Trophoblast cell (in vitro differentiated cells and primary cell): ENCODE measurements at regions not wholly inside any gene's neighbourhood (a gene's known extent, or its start where the extent isn't known, plus 50 kb on each side); places are given as distances from the start of the nearest gene placed in this dataset.

ENCODE experiments used
- DNase-seq, 2 donors: peaks; one replicate each; pipeline ENCODE4 v3.0.0-alpha.2; 2016
- H2AFZ ChIP-seq: 2 replicates; pipeline ENCODE4 v1.6.1; 2013; ENCODE audit warnings: low read length, moderate library complexity, mild to moderate bottlenecking; ENCODE audit not compliant: insufficient read depth, poor library complexity
- H2AK5ac ChIP-seq: 2 replicates; pipeline ENCODE4 v1.6.1; 2013; ENCODE audit warnings: mild to moderate bottlenecking, low read length
- H2BK120ac ChIP-seq: 2 replicates; pipeline ENCODE4 v1.6.1; 2013; ENCODE audit warnings: low read length, mild to moderate bottlenecking, moderate library complexity; ENCODE audit not compliant: insufficient read depth, poor library complexity
- H2BK12ac ChIP-seq: 2 replicates; pipeline ENCODE4 v1.6.1; 2013; ENCODE audit warnings: mild to moderate bottlenecking, low read length, moderate library complexity
- H2BK5ac ChIP-seq: 2 replicates; pipeline ENCODE4 v1.6.1; 2013; ENCODE audit warnings: low read length, low read depth, moderate library complexity, mild to moderate bottlenecking; ENCODE audit not compliant: poor library complexity
- H3K14ac ChIP-seq: 2 replicates; pipeline ENCODE4 v1.6.1; 2013; ENCODE audit warnings: mild to moderate bottlenecking, low read length
- H3K18ac ChIP-seq: 2 replicates; pipeline ENCODE4 v1.6.1; 2013; ENCODE audit warnings: mild to moderate bottlenecking, low read length
- H3K23ac ChIP-seq: 2 replicates; pipeline ENCODE4 v1.6.1; 2013; ENCODE audit warnings: low read length
- H3K27ac ChIP-seq: 2 replicates; pipeline ENCODE4 v1.5.1; 2013; ENCODE audit warnings: low read depth, mild to moderate bottlenecking, inconsistent platforms, low read length, moderate library complexity
- H3K27me3 ChIP-seq: 2 replicates; pipeline ENCODE4 v1.6.1; 2013; ENCODE audit warnings: inconsistent platforms, mild to moderate bottlenecking, low read length, moderate library complexity; ENCODE audit not compliant: insufficient read depth
- H3K36me3 ChIP-seq, 2 experiments: 1 replicate in 1 of 2; 2 replicates in 1 of 2; pipeline ENCODE4 v1.6.1; 2013; ENCODE audit warnings: low read length in 2 of 2, mild to moderate bottlenecking in 2 of 2, moderate library complexity in 1 of 2; ENCODE audit not compliant: insufficient read depth in 2 of 2, control insufficient read depth in 1 of 2
- H3K4ac ChIP-seq: 2 replicates; pipeline ENCODE4 v1.6.1; 2013; ENCODE audit warnings: low read depth, mild to moderate bottlenecking, low read length, moderate library complexity
- H3K4me1 ChIP-seq, 2 experiments: 1 replicate in 1 of 2; 2 replicates in 1 of 2; pipeline ENCODE4 v1.6.1; 2013; ENCODE audit warnings: low read length in 2 of 2, mild to moderate bottlenecking in 2 of 2, moderate library complexity in 1 of 2; ENCODE audit not compliant: insufficient read depth in 2 of 2, control insufficient read depth in 1 of 2
- H3K4me2 ChIP-seq: 2 replicates; pipeline ENCODE4 v1.6.1; 2013; ENCODE audit warnings: inconsistent platforms, mild to moderate bottlenecking, low read length, moderate library complexity
- H3K4me3 ChIP-seq: 2 replicates; pipeline ENCODE4 v1.5.1; 2013; ENCODE audit warnings: mild to moderate bottlenecking, low read depth, low read length, inconsistent platforms
- H3K79me1 ChIP-seq: one replicate; pipeline ENCODE4 v1.6.1; 2013; ENCODE audit warnings: low read length
- H3K79me2 ChIP-seq: 2 replicates; pipeline ENCODE4 v1.6.1; 2013; ENCODE audit warnings: low read length, mild to moderate bottlenecking; ENCODE audit not compliant: control insufficient read depth, insufficient read depth, poor library complexity
- H3K9ac ChIP-seq: 2 replicates; pipeline ENCODE4 v1.6.1; 2013; ENCODE audit warnings: mild to moderate bottlenecking, low read length
- H3K9me3 ChIP-seq: 2 replicates; pipeline ENCODE4 v1.6.1; 2013; ENCODE audit warnings: low read depth, mild to moderate bottlenecking, control low read depth, inconsistent platforms, low read length; ENCODE audit not compliant: insufficient read depth
- H4K12ac ChIP-seq: 2 replicates; pipeline ENCODE4 v1.6.1; 2013; ENCODE audit warnings: low read depth, mild to moderate bottlenecking, low read length, moderate library complexity
- H4K8ac ChIP-seq: 2 replicates; pipeline ENCODE4 v1.6.1; 2013; ENCODE audit warnings: low read depth, mild to moderate bottlenecking, low read length, moderate library complexity
- H4K91ac ChIP-seq: one replicate; pipeline ENCODE4 v1.6.1; 2013; ENCODE audit warnings: low read depth, mild to moderate bottlenecking, low read length, moderate library complexity
- WGBS: extraction: QIAGEN DNeasy Blood & Tissue Kit; methylation state at CpG from one replicate; pipeline ENCODE4 v1.1.7; 2013; ENCODE audit warnings: missing lambda C conversion rate; ENCODE audit not compliant: insufficient read length, insufficient coverage; ENCODE audit errors: extremely low coverage; 5-methylcytosine and 5-hydroxymethylcytosine counted together

- Histone ChIP-seq H3K27ac (no peak overlapping the region), H3K27me3 (no peaks in the 10 kb centered on the region), H3K9ac (no peak overlapping the region), H2AK5ac (no peak overlapping the region), H4K91ac (no peak overlapping the region), H3K4ac (no peak overlapping the region), H3K9me3 (no peaks in the 10 kb centered on the region), H3K14ac (no peak overlapping the region), H3K4me1 (no peaks in the 10 kb centered on the region), H2BK120ac (no peak overlapping the region), H3K79me2 (no peaks in the 10 kb centered on the region), H2BK5ac (no peak overlapping the region), H3K36me3 (no peaks in the 10 kb centered on the region), H3K18ac (no peak overlapping the region), H3K4me3 (no peak overlapping the region), H2AFZ (no peak overlapping the region), H3K79me1 (no peaks in the 10 kb centered on the region), H4K8ac (no peak overlapping the region), H2BK12ac (no peak overlapping the region), H4K12ac (no peak overlapping the region), H3K23ac (no peak overlapping the region), H3K4me2 (no peak overlapping the region)
- WGBS = no CpG with 5 or more reads among the region's 2 CpGs
- DNase-seq = no peak
Measured at GRCh38 chr6:103269581-103269980, 1590.1 kb downstream of the HACE1 start.

- Histone ChIP-seq H3K18ac (no peak overlapping the region), H3K79me1 (no peaks in the 10 kb centered on the region), H3K4ac (no peak overlapping the region), H4K12ac (no peak overlapping the region), H3K9ac (no peak overlapping the region), H4K91ac (no peak overlapping the region), H2AK5ac (no peak overlapping the region), H3K36me3 (no peaks in the 10 kb centered on the region), H3K9me3 (no peaks in the 10 kb centered on the region), H3K23ac (no peak overlapping the region), H3K4me1 (no peaks in the 10 kb centered on the region), H3K27me3 (no peaks in the 10 kb centered on the region), H2BK12ac (no peak overlapping the region), H2BK120ac (no peak overlapping the region), H3K4me2 (no peak overlapping the region), H3K4me3 (no peak overlapping the region), H3K79me2 (no peaks in the 10 kb centered on the region), H3K14ac (no peak overlapping the region), H2AFZ (no peak overlapping the region), H4K8ac (no peak overlapping the region), H3K27ac (no peak overlapping the region), H2BK5ac (no peak overlapping the region)
- WGBS = no CpG with 5 or more reads among the region's 2 CpGs
- no peak for DNase-seq
Measured at GRCh38 chr6:103268335-103268734, 1591.4 kb downstream of the HACE1 start.

- no peak overlapping the region for H3K4ac ChIP-seq
- no peak overlapping the region for H2BK5ac ChIP-seq
- H3K18ac ChIP-seq = no peak overlapping the region
- H3K27ac ChIP-seq = no peak overlapping the region
- no peak overlapping the region for H2BK12ac ChIP-seq
- no peak overlapping the region for H3K4me3 ChIP-seq
- H2BK120ac ChIP-seq = no peak overlapping the region
- H3K23ac ChIP-seq = no peak overlapping the region
- no peaks in the 10 kb centered on the region for H3K79me2 ChIP-seq
- no peak overlapping the region for H3K4me2 ChIP-seq
- no peak overlapping the region for H3K9ac ChIP-seq
- WGBS = no CpG with 5 or more reads among the region's 9 CpGs
- no peaks in the 10 kb centered on the region for H3K4me1 ChIP-seq
- no peak overlapping the region for H4K12ac ChIP-seq
- no peak for DNase-seq
- no peak overlapping the region for H2AFZ ChIP-seq
- H3K79me1 ChIP-seq = no peaks in the 10 kb centered on the region
- no peaks in the 10 kb centered on the region for H3K27me3 ChIP-seq
- H2AK5ac ChIP-seq = no peak overlapping the region
- no peaks in the 10 kb centered on the region for H3K9me3 ChIP-seq
- H4K8ac ChIP-seq = no peak overlapping the region
- no peaks in the 10 kb centered on the region for H3K36me3 ChIP-seq
- H4K91ac ChIP-seq = no peak overlapping the region
- H3K14ac ChIP-seq = no peak overlapping the region
Measured at GRCh38 chr6:103264020-103264419, 1595.7 kb downstream of the HACE1 start.

- DNase-seq = no peak
- Histone ChIP-seq H3K9ac (no peak overlapping the region), H3K79me1 (no peaks in the 10 kb centered on the region), H4K91ac (no peak overlapping the region), H3K23ac (no peak overlapping the region), H3K4me1 (no peaks in the 10 kb centered on the region), H4K12ac (no peak overlapping the region), H3K4me2 (no peak overlapping the region), H2AK5ac (no peak overlapping the region), H2AFZ (no peak overlapping the region), H3K36me3 (no peaks in the 10 kb centered on the region), H3K4ac (no peak overlapping the region), H2BK120ac (no peak overlapping the region), H3K27ac (no peak overlapping the region), H3K4me3 (no peak overlapping the region), H2BK5ac (no peak overlapping the region), H2BK12ac (no peak overlapping the region), H3K9me3 (no peaks in the 10 kb centered on the region), H3K79me2 (no peaks in the 10 kb centered on the region), H3K14ac (no peak overlapping the region), H3K27me3 (no peaks in the 10 kb centered on the region), H3K18ac (no peak overlapping the region), H4K8ac (no peak overlapping the region)
- WGBS = no CpG with 5 or more reads among the region's 2 CpGs
Measured at GRCh38 chr6:103255132-103255531, 1604.6 kb downstream of the HACE1 start.

GRCh38 chr6:103236923-103237322 lies 1622.8 kb downstream of the HACE1 start:
- Histone ChIP-seq H4K91ac (no peak overlapping the region), H3K9me3 (no peaks in the 10 kb centered on the region), H3K79me1 (no peaks in the 10 kb centered on the region), H2BK12ac (no peak overlapping the region), H3K36me3 (no peaks in the 10 kb centered on the region), H3K4me1 (no peaks in the 10 kb centered on the region), H3K4me2 (no peak overlapping the region), H2AK5ac (no peak overlapping the region), H3K14ac (no peak overlapping the region), H3K27me3 (no peaks in the 10 kb centered on the region), H3K23ac (no peak overlapping the region), H3K79me2 (no peaks in the 10 kb centered on the region), H4K12ac (no peak overlapping the region), H3K27ac (no peak overlapping the region), H4K8ac (no peak overlapping the region), H2BK5ac (no peak overlapping the region), H3K4me3 (no peak overlapping the region), H2AFZ (no peak overlapping the region), H2BK120ac (no peak overlapping the region), H3K9ac (no peak overlapping the region), H3K4ac (no peak overlapping the region), H3K18ac (no peak overlapping the region)
- DNase-seq = no peak
